Omental fat pad (tissue), 3 donors: ENCODE measurements at regions not wholly inside any gene's neighbourhood (a gene's known extent, or its start where the extent isn't known, plus 50 kb on each side); places are given as distances from the start of the nearest gene placed in this dataset.

Experiments used
- ATAC-seq: fragments of 150-250 bp; one replicate; pipeline ENCODE4 v1.9.1; 2016; ENCODE audit warnings: mild to moderate bottlenecking, moderate library complexity; ENCODE audit not compliant: low FRiP score
- DNase-seq: peaks from one replicate; pipeline ENCODE4 v3.0.0-alpha.2; 2019; ENCODE audit warnings: low spot score
- TF ChIP-seq, protein P1 (sequence below), 3 donors: fragments of 450-650 bp; IDR thresholded peaks; one replicate each; pipeline ENCODE4 v1.5.1; 2016 to 2017; ENCODE audit warnings: antibody characterized with exemption in 3 of 3, mild to moderate bottlenecking in 3 of 3, moderate library complexity in 2 of 3

DNA sequence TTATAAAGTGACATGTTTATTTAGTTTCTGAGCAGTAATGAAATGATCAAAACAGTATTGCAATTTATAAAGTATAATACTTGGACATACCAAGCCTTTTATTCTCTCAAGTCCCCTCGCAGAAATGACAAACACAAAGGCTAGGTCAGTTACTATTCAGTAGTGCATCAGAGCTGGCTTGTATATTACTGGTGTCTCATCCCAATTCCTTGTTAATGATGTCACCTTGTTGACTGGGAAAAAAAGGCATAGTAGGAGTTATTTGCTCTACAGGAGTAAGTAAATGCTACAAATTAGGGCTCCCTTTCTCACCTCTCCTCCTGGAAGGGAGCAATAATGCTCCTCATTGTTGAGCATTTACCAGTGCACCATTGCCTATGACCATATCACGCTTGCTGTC lies 317.6 kb downstream of the CHL1 start:
- TF ChIP-seq, protein P1, sequence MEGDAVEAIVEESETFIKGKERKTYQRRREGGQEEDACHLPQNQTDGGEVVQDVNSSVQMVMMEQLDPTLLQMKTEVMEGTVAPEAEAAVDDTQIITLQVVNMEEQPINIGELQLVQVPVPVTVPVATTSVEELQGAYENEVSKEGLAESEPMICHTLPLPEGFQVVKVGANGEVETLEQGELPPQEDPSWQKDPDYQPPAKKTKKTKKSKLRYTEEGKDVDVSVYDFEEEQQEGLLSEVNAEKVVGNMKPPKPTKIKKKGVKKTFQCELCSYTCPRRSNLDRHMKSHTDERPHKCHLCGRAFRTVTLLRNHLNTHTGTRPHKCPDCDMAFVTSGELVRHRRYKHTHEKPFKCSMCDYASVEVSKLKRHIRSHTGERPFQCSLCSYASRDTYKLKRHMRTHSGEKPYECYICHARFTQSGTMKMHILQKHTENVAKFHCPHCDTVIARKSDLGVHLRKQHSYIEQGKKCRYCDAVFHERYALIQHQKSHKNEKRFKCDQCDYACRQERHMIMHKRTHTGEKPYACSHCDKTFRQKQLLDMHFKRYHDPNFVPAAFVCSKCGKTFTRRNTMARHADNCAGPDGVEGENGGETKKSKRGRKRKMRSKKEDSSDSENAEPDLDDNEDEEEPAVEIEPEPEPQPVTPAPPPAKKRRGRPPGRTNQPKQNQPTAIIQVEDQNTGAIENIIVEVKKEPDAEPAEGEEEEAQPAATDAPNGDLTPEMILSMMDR (IDR thresholded peaks at IDR 0.05) = no peak
- DNase-seq (no peak), ATAC-seq (no peak)

DNA sequence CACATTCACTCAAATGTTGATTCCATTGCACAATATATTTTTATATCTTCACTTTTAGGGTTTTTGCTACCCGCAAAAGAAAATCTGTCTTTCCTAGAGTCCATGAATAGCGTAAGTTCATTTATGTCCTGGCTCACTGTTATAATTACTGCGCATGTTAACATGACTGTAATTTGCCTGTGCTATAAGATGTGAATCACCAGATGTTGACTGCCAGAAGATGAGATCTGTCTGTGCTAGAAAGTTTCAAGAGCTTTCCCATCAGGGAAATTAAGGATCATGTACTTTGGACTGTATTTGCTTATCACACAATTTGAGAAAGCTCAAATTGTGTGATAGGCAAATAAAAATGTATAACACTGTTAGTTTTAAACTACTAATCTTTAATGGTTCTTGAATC lies 322.5 kb downstream of the CHL1 start:
- DNase-seq = no peak
- ATAC-seq = no peak
- TF ChIP-seq, protein P1 (IDR thresholded peaks at IDR 0.05) = no peak

DNA sequence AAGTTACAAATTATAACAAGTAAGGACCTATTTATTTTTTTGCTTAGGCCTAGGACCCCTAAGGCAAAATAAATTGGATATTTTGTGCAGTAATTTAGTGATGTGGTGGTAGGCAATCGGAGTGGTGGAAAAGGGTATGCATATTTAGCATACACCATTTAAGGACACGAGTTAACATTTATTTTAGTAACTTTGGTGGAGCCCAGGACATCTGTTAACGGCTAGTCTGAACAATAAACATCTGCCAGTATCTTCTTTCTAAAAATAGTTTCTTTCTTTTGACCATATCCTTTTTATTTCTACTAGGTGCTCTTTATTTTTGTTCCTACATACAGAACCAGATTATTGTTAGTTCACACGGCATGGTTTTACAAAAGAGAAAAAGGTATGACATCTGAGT lies 326.3 kb downstream of the CHL1 start:
- ATAC-seq (no peak), DNase-seq (no peak)
- TF ChIP-seq, protein P1 (IDR thresholded peaks at IDR 0.05) = no peak

DNA sequence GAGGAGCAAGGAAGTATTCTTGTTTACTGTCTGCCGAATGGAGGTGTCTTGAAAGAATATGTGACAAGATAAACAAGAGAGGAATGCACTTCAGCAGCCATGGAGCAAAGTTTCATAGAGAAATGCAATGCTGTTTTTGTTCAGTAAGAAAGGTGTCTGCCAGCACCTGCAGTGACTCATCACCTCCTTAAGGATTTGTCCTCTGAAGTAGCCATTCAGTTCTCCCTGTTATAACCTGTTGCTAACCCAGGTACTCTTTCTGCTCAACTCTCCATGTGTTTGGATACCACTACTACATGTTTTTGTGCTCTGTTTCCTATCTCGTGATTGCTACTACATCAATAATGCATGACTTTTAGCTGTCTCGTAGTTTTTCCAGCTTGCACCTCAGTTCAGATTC lies 328.9 kb downstream of the CHL1 start:
- DNase-seq (no peak), ATAC-seq (no peak)
- TF ChIP-seq, protein P1 (IDR thresholded peaks at IDR 0.05) = no peak

DNA sequence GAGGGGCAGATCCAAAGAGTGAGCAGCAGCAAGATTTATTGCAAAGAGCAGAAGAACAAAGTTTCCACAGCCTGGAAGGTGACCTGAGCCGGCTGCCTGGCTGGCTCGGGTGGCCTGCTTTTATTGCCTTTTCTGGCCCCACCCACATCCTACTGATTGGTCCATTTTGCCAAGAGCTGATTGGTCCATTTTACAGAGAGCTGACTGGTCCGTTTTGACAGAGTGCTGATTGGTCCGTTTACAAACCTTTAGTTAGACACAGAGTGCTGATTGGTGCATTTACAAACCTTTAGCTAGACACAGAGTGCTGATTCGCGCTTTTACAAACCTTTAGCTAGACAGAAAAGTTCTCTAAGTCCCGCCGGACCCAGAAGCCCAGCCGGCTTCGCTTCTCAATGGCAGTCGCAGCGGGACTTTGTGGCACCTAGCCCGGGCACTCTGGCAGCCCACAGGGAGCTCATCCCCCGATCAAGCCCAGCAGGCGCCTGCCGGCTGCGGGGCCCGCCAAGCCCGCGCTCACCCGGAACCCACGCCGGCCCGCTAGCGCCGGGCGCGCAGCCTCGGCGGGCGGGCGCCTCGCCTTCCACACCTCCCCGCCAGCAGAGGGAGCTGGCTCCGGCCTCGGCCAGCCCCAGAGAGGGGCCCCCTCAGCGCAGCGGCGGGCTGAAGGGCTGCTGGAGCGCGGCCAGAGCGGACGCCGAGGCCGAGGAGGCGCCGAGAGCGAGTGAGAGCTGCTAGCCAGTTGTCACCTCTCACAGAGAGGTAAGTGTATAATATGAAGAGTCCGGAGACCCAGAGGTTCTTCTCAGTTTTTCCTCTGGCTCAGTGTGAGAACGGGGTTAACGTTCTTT lies 339.2 kb downstream of the CHL1 start:
- TF ChIP-seq, protein P1 (IDR thresholded peaks at IDR 0.05) = no peak
- DNase-seq = no peak
- no peak for ATAC-seq

DNA sequence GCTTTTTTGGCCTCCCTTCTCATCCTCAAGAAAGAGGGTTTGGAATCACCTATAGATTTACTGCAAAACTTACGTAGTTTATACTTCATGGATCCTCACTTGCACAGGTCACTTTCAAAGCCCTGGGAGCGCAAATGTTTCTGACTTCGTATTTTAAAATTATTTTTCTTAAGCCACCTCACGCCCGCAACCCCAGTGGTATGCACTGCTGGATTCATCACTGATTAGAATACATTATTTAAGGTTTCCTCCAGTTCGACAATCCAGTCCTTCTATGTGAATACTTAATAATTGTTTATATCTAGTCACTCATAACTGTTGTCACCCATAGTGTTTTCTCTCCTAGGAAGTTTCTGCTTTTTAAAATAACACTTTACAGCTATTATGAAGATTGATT lies 339.9 kb downstream of the CHL1 start:
- DNase-seq = no peak
- no peak for ATAC-seq
- TF ChIP-seq, protein P1 (IDR thresholded peaks at IDR 0.05) = no peak
